ENCODE measurements at regions not wholly inside any gene's neighbourhood (a gene's known extent, or its start where the extent isn't known, plus 50 kb on each side); places are given as distances from the start of the nearest gene placed in this dataset.

GRCh38 chr12:113709456-113709855, 237.8 kb upstream of the LHX5 start:
- intact Hi-C loops (cut with micrococcal nuclease; ENCODE audit: unreplicated experiment): no loop called here
- H3K4me1 Mint-ChIP-seq (ENCODE audit: low read depth, unreplicated experiment): no peaks in the 10 kb centered on the region
- no peak for TF ChIP-seq CTCF (IDR thresholded peaks at IDR 0.05; ENCODE audit: insufficient read depth in 1 of 2, low read depth in 1 of 2, low read length in 1 of 2, severe bottlenecking in 1 of 2, unreplicated experiment in 1 of 2)
- ChIA-PET POLR2A (no interaction called here), CTCF (interaction anchor here (0.5 kb wide), 1 partner anchor 80 kb away, joined by 5 read pairs; no protein-coding TSS in a partner anchor)
- H3K36me3 Mint-ChIP-seq (ENCODE audit: insufficient read depth, unreplicated experiment): no peaks in the 10 kb centered on the region
- H3K4me3 ChIP-seq (ENCODE audit: low read depth, low read length): no peak overlapping the region
- no peaks in the 10 kb centered on the region for H3K36me3 ChIP-seq (ENCODE audit: control insufficient read depth, insufficient read depth, low read length)
- H3K4me3 Mint-ChIP-seq (ENCODE audit: unreplicated experiment): no peak overlapping the region
- no peak for DNase-seq
- H3K9me3 Mint-ChIP-seq (ENCODE audit: unreplicated experiment): no peaks in the 10 kb centered on the region
- no peak overlapping the region for H3K27ac Mint-ChIP-seq (ENCODE audit: unreplicated experiment)
- no TSS peak for BruUV-seq (replicated peaks)
- peaks cover 8% of the 10 kb centered on the region for H3K27me3 Mint-ChIP-seq (ENCODE audit: insufficient read depth, unreplicated experiment)
- no peaks in the 10 kb centered on the region for H3K9me3 ChIP-seq
- no peaks in the 10 kb centered on the region for H3K27me3 ChIP-seq (replicated peaks; ENCODE audit: control insufficient read depth, insufficient read depth, low read length)
- no peaks in the 10 kb centered on the region for H3K4me1 ChIP-seq

GRCh38 chr12:113702836-113703235, 231.2 kb upstream of the LHX5 start:
- no peak for DNase-seq
- Histone ChIP-seq H3K9me3 (no peaks in the 10 kb centered on the region), H3K36me3 (ENCODE audit: control insufficient read depth, insufficient read depth, low read length) (no peaks in the 10 kb centered on the region), H3K4me3 (ENCODE audit: low read depth, low read length) (no peak overlapping the region), H3K27me3 (replicated peaks; ENCODE audit: control insufficient read depth, insufficient read depth, low read length) (no peaks in the 10 kb centered on the region), H3K4me1 (no peaks in the 10 kb centered on the region)
- CTCF ChIA-PET: no interaction called here
- no peak for TF ChIP-seq CTCF (IDR thresholded peaks at IDR 0.05; ENCODE audit: insufficient read depth in 1 of 2, low read depth in 1 of 2, low read length in 1 of 2, severe bottlenecking in 1 of 2, unreplicated experiment in 1 of 2)
- no peaks in the 10 kb centered on the region for H3K4me1 Mint-ChIP-seq (ENCODE audit: low read depth, unreplicated experiment)
- no peaks in the 10 kb centered on the region for H3K36me3 Mint-ChIP-seq (ENCODE audit: insufficient read depth, unreplicated experiment)
- H3K27ac Mint-ChIP-seq (ENCODE audit: unreplicated experiment): no peak overlapping the region
- peaks cover 11% of the 10 kb centered on the region for H3K9me3 Mint-ChIP-seq (ENCODE audit: unreplicated experiment)
- no peak overlapping the region for H3K4me3 Mint-ChIP-seq (ENCODE audit: unreplicated experiment)
- BruUV-seq (replicated peaks): no TSS peak
- POLR2A ChIA-PET: interaction anchor here (0.7 kb wide), 1 partner anchor 44 kb away, joined by 3 read pairs; no protein-coding TSS in a partner anchor
- peaks cover 15% of the 10 kb centered on the region for H3K27me3 Mint-ChIP-seq (ENCODE audit: insufficient read depth, unreplicated experiment)
- intact Hi-C loops (cut with micrococcal nuclease; ENCODE audit: unreplicated experiment): no loop called here

GRCh38 chr12:113702276-113702675, 230.6 kb upstream of the LHX5 start:
- Histone ChIP-seq H3K27me3 (replicated peaks; ENCODE audit: control insufficient read depth, insufficient read depth, low read length) (no peaks in the 10 kb centered on the region), H3K4me3 (ENCODE audit: low read depth, low read length) (no peak overlapping the region), H3K9me3 (no peaks in the 10 kb centered on the region), H3K36me3 (ENCODE audit: control insufficient read depth, insufficient read depth, low read length) (no peaks in the 10 kb centered on the region), H3K4me1 (no peaks in the 10 kb centered on the region)
- Mint-ChIP-seq H3K36me3 (ENCODE audit: insufficient read depth, unreplicated experiment) (no peaks in the 10 kb centered on the region), H3K4me1 (ENCODE audit: low read depth, unreplicated experiment) (no peaks in the 10 kb centered on the region), H3K27me3 (ENCODE audit: insufficient read depth, unreplicated experiment) (peaks cover 13% of the 10 kb centered on the region), H3K27ac (ENCODE audit: unreplicated experiment) (no peak overlapping the region), H3K9me3 (ENCODE audit: unreplicated experiment) (peaks cover 11% of the 10 kb centered on the region), H3K4me3 (ENCODE audit: unreplicated experiment) (no peak overlapping the region)
- POLR2A ChIA-PET: interaction anchor here (0.7 kb wide), 1 partner anchor 44 kb away, joined by 3 read pairs; no protein-coding TSS in a partner anchor
- no TSS peak for BruUV-seq (replicated peaks)
- intact Hi-C loops (cut with micrococcal nuclease; ENCODE audit: unreplicated experiment): no loop called here
- DNase-seq: no peak
- CTCF ChIA-PET: no interaction called here
- no peak for TF ChIP-seq CTCF (IDR thresholded peaks at IDR 0.05; ENCODE audit: insufficient read depth in 1 of 2, low read depth in 1 of 2, low read length in 1 of 2, severe bottlenecking in 1 of 2, unreplicated experiment in 1 of 2)

Data from Caco-2 (cell line).